ENCODE measurements at regions not wholly inside any gene's neighbourhood (a gene's known extent, or its start where the extent isn't known, plus 50 kb on each side); places are given as distances from the start of the nearest gene placed in this dataset.

DNA sequence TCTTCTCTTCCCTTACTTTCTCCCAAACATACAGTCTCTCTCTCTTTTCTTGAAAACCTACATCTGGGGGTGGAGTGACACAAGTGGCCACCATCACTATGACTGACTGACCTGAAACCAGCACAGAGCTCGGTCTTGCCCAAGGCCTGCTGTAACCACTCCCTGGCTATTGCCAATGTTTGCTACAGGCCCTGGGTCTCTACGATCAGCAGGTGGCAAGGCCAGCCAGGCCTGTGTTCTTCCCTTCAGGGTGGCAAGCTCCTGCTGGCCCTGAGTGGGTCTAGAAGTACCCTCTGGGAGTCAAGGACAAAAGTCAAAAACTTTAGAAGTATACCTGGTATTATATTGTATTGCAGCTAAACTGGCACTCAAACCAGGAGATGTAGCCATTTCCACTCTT lies 140.9 kb upstream of the TGFBR2 start:
- Histone ChIP-seq H3K36me3 (ENCODE audit: control insufficient read depth in 2 of 2, extremely low read depth in 1 of 2, insufficient read depth in 2 of 2, low read length in 2 of 2) (no peaks in the 10 kb centered on the region), H3K4me2 (ENCODE audit: control insufficient read depth, extremely low read depth, insufficient read depth, low read depth, low read length) (no peak overlapping the region), H3K79me2 (ENCODE audit: control insufficient read depth, insufficient read depth, low read length) (no peaks in the 10 kb centered on the region), H3K9me3 (ENCODE audit: control insufficient read depth, low read depth, low read length) (no peaks in the 10 kb centered on the region), H2AFZ (ENCODE audit: control insufficient read depth, low read length) (no peak overlapping the region), H4K20me1 (ENCODE audit: control insufficient read depth, extremely low read depth, insufficient read depth, low read length) (no peaks in the 10 kb centered on the region), H3K4me3 (ENCODE audit: control insufficient read depth in 2 of 3, extremely low read depth in 1 of 3, insufficient read depth in 2 of 3, low read depth in 1 of 3, low read length in 3 of 3) (no peak overlapping the region), H3K9me1 (ENCODE audit: control insufficient read depth, extremely low read depth, insufficient read depth, low read length) (no peaks in the 10 kb centered on the region), H3K4me1 (ENCODE audit: control insufficient read depth, extremely low read depth, insufficient read depth, low read length) (no peaks in the 10 kb centered on the region), H3K27me3 (ENCODE audit: control insufficient read depth, extremely low read depth, insufficient read depth, low read length) (no peaks in the 10 kb centered on the region), H3K9ac (ENCODE audit: control insufficient read depth, extremely low read depth, insufficient read depth, low read length) (no peak overlapping the region), H3K27ac (ENCODE audit: control insufficient read depth, insufficient read depth, low read length) (no peak overlapping the region)
- FAIRE-seq = no peak
- dilution Hi-C loops (cut with MboI; ENCODE audit: extremely low pct_ligation_motif_present, low sequenced_read_pairs) = no loop called here
- TF ChIP-seq EZH2 (IDR thresholded peaks at IDR 0.05; ENCODE audit: low read length) = no peak
- TF ChIP-seq, protein P1, sequence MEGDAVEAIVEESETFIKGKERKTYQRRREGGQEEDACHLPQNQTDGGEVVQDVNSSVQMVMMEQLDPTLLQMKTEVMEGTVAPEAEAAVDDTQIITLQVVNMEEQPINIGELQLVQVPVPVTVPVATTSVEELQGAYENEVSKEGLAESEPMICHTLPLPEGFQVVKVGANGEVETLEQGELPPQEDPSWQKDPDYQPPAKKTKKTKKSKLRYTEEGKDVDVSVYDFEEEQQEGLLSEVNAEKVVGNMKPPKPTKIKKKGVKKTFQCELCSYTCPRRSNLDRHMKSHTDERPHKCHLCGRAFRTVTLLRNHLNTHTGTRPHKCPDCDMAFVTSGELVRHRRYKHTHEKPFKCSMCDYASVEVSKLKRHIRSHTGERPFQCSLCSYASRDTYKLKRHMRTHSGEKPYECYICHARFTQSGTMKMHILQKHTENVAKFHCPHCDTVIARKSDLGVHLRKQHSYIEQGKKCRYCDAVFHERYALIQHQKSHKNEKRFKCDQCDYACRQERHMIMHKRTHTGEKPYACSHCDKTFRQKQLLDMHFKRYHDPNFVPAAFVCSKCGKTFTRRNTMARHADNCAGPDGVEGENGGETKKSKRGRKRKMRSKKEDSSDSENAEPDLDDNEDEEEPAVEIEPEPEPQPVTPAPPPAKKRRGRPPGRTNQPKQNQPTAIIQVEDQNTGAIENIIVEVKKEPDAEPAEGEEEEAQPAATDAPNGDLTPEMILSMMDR (optimal IDR thresholded peaks at IDR 0.05 in 1 of 3, IDR thresholded peaks at IDR 0.05 in 1 of 3, conservative IDR thresholded peaks at IDR 0.05 in 1 of 3; ENCODE audit: extremely low read depth in 1 of 3, insufficient read depth in 2 of 3, low read length in 3 of 3) = no peak
- DNase-seq (ENCODE audit: low read depth, low spot score) = no peak

DNA sequence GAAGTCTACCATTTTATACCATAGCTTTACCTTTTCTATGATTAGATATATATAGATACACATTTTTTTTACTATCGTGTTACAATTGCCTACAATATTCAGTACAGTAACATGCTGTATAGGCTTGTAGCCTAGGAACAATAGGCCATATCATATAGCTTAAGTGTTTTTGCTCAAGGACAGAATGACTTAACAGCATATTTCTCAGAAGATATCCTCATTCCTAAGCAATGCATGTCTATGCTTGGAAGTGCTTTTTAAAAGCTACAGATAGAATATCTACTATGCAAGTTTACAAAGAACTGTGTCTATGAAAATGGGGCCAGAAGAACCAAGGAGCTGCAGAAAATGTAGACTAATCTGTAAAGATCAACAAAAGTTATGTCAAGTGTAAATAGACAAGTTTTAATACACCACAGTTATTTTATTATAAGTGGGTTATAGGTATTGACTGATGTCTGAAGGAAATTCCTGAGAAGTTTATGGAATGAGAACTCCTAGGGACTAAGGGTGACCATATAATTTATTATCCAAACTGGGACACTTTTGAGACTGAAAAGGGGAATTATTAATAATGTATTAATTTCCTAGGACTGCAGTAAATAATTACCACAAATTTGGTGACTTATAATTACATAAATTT lies 138.7 kb upstream of the TGFBR2 start:
- no peaks in the 10 kb centered on the region for H3K79me2 ChIP-seq (ENCODE audit: control insufficient read depth, insufficient read depth, low read length)
- H3K4me1 ChIP-seq (ENCODE audit: control insufficient read depth, extremely low read depth, insufficient read depth, low read length) = no peaks in the 10 kb centered on the region
- no peak overlapping the region for H3K4me2 ChIP-seq (ENCODE audit: control insufficient read depth, extremely low read depth, insufficient read depth, low read depth, low read length)
- DNase-seq (ENCODE audit: low read depth, low spot score) (no peak), FAIRE-seq (no peak)
- H3K4me3 ChIP-seq (ENCODE audit: control insufficient read depth in 2 of 3, extremely low read depth in 1 of 3, insufficient read depth in 2 of 3, low read depth in 1 of 3, low read length in 3 of 3) = no peak overlapping the region
- no peaks in the 10 kb centered on the region for H3K36me3 ChIP-seq (ENCODE audit: control insufficient read depth in 2 of 2, extremely low read depth in 1 of 2, insufficient read depth in 2 of 2, low read length in 2 of 2)
- H3K9me3 ChIP-seq (ENCODE audit: control insufficient read depth, low read depth, low read length) = no peaks in the 10 kb centered on the region
- no peaks in the 10 kb centered on the region for H3K9me1 ChIP-seq (ENCODE audit: control insufficient read depth, extremely low read depth, insufficient read depth, low read length)
- TF ChIP-seq, protein P1 (optimal IDR thresholded peaks at IDR 0.05 in 1 of 3, IDR thresholded peaks at IDR 0.05 in 1 of 3, conservative IDR thresholded peaks at IDR 0.05 in 1 of 3; ENCODE audit: extremely low read depth in 1 of 3, insufficient read depth in 2 of 3, low read length in 3 of 3) = no peak
- no peak for TF ChIP-seq EZH2 (IDR thresholded peaks at IDR 0.05; ENCODE audit: low read length)
- H3K27me3 ChIP-seq (ENCODE audit: control insufficient read depth, extremely low read depth, insufficient read depth, low read length) = no peaks in the 10 kb centered on the region
- dilution Hi-C loops (cut with MboI; ENCODE audit: extremely low pct_ligation_motif_present, low sequenced_read_pairs) = no loop called here
- H3K27ac ChIP-seq (ENCODE audit: control insufficient read depth, insufficient read depth, low read length) = no peak overlapping the region
- peak overlapping the region; percentile 25 for H2AFZ ChIP-seq (ENCODE audit: control insufficient read depth, low read length)
- no peaks in the 10 kb centered on the region for H4K20me1 ChIP-seq (ENCODE audit: control insufficient read depth, extremely low read depth, insufficient read depth, low read length)
- H3K9ac ChIP-seq (ENCODE audit: control insufficient read depth, extremely low read depth, insufficient read depth, low read length) = no peak overlapping the region
